CD4-positive, alpha-beta T cell treated with Interleukin-6 at 100 ng/mL for 8 hours (primary cell): ENCODE measurements at regions not wholly inside any gene's neighbourhood (a gene's known extent, or its start where the extent isn't known, plus 50 kb on each side); places are given as distances from the start of the nearest gene placed in this dataset.

ENCODE experiments used
- DNase-seq: peaks from one replicate; pipeline ENCODE4 v3.0.0-alpha.2; 2020; ENCODE audit warnings: mixed read lengths, low spot score

DNA sequence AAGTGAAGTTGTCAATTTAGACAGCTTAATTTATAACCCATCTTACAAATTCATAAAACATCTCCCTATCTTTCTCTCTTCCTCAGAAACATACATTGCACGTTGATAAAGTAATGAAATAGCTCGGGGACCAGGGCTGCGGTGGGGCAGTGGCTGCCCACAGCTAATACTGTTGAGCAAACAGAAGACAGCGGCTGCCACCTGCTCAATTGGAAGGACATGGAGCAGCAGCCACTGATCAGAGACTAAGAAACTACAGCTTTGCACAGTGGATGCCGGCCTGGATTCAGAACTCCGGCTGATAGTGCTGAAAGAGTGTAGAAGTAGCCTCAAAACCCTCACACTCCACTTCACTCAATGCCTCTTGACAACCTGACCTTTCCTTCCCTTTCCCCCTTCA is 157.9 kb upstream of the PDE10A start:
- DNase-seq, result no peak

GRCh38 chr6:165820407-165820806 is 157.4 kb upstream of the PDE10A start:
- no peak for DNase-seq

- no peak for DNase-seq
Measured at GRCh38 chr6:165819394-165819793, 156.4 kb upstream of the PDE10A start.

GRCh38 chr6:165818200-165818599 is 155.2 kb upstream of the PDE10A start:
- DNase-seq, result no peak

DNA sequence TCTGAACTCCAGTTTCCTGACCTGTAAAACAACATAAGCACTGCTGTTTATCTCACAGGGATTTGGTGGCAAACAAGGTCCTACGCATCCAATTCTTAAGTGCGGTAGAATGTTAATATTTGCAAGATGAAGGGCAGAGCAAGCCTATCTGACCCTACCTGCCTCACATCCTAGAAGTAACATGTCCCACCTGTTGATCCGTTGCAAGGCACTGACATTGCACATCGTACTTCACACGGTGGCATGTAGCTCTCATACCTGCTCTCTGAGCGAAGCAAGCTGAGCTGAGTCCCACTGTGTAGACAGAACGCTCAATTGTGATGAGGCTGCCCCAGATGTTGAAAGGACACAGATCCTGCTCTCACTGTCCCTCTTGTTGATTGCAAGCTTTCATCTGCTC is 154.7 kb upstream of the PDE10A start:
- no peak for DNase-seq

DNA sequence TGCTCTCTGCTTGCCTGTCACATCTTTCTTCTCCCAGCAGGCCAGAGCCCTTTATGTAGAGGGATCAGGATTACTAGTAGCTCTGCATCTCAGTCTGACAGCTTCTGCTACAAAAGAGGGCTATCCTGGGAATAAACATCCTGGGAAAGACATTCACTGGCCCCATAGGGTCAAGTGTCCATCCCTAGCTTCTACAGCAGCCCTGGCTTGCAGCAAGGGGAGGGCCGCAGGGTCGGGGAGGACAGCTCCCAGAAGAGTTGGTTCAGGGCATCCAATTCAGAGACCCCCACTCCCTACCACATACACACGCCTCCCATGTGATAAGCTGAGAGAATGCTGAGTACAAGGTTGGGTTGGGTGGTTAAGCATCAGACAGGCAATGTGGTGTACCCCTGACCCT is 154.1 kb upstream of the PDE10A start:
- no peak for DNase-seq

DNA sequence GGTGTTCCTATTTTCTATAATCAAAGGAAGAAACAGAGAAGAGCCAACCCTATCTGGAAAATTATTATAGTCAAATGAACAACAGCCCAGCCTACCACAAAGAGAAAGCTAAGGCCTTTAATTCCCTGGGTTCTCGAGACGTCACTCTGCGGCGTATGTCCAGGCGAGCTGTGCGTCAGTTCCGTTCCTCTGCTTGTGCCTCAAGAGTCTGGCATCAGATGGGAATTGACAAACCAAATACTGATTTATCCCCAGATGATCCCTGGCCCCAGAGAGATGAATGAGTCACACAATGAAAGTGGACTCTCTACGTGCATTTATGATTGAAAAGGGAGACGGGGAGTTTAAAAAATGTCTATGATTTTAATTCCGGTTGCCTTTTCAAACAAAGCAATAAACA is 151.6 kb upstream of the PDE10A start:
- no peak for DNase-seq

- DNase-seq, result no peak
Measured at GRCh38 chr6:165811512-165811911, 148.5 kb upstream of the PDE10A start.

- no peak for DNase-seq
Measured at GRCh38 chr6:165808021-165808420, 145.0 kb upstream of the PDE10A start.

DNA sequence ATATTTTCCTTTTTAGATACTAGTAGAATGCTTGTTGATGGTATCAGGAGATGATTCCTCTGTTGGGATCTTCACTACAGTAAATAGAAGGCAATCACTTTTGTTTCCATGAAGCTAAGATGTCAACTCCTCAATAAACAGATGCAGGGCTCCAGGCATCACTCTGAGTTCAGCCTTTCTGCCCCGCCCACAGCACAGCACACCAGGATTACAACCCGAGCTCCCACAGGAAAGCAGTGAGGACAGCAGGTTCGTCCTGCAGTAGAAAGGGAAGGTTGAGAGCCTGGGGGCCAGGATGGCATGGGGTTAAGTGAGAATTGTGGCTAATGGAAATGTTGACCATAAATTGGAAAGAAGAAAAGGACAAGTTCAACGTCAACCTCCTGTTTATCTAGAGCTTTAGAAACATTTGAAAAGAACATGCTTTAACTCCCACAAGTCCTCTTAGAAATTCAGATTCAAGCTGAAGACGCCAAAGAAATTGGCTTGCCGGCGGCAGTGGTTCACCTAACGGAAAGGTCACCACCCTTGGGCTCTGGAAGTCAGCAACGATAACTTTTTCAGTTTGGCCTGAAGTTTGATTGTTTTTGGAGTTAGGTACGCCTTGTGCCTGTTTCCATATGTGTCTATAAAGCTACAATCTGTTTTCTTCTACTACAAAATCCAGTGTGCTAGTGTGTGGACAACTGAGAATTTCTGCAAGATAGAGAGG is 144.4 kb upstream of the PDE10A start:
- no peak for DNase-seq

GRCh38 chr6:165806126-165806810 is 143.2 kb upstream of the PDE10A start:
- DNase-seq, result no peak

DNA sequence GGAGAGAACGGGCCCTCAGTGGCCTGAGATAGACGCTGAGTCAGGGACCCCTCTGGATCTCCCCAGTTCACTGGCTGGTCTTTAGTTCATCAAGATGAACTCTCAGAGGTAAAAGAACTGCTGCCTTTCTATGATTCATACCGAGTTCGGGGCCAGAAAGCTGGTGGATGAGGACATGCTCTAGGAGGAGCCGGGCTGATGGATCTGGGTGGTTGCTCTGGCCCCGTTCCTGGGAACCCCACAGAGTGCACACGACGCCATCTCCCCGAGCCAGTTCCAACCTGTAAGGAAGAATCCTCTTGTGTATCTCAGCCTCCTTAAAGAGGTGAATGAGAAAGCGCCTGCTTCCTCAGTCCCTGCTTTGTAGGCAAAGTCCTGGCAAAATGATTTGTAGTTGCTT is 142.6 kb upstream of the PDE10A start:
- DNase-seq, result no peak

- no peak for DNase-seq
Measured at GRCh38 chr6:165805067-165805555, 142.1 kb upstream of the PDE10A start.

DNA sequence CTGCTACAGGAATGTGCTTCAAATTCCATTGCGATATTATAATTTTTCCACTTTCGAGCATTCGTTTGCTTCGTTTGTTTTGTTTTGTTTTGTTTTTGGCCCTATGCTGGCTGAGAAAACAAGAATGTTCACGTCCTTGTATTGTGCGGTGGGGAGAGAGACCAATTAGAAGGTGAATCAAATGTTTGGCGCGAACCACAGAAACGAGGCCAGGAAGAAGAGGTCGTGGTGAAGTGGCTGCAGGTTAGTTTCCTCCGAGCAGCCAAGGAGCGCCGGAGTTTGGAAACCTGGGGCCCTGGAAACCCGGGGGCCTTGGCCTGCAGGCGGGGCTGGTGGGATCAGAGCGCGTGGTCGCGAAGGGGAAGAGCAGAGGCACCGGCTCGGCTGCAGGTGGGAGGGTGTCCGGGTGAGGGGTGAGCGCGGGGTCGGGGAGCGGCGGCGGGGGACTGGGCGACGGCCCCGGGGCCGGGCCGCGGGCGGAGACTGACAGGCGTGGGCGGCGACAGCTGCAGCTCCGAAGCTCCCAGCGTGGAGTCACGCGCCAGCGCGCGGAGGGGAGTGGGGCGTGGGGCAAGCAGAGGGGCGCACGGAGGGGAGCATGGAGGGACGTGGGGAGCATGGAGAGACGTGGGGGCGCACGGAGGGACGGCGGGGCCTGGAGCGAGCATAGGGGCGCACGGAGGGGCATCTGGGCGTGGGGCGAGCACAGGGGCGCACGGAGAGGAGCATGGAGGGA is 141.5 kb upstream of the PDE10A start:
- DNase-seq, result no peak

DNA sequence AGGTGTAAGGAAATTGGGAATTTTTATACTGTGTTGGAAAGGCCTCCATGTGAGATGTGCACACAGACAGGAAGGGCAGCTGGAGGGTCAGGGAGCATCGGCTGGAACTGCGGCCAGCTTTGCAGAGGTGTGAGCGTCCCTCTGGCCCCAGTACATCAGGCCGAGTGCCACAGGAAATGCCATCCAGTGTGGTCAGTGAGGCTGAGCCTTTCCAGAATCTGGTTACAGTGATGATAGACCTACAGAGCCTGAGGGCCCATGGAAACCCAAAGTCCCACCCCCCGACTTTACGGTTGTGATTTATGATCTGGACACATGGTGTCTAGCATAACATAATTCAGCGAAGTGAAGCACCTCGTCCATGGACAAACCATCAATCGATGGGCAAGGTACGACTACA is 137.3 kb upstream of the PDE10A start:
- no peak for DNase-seq

- DNase-seq, result no peak
Measured at GRCh38 chr6:165799391-165800153, 136.5 kb upstream of the PDE10A start.

GRCh38 chr6:165798991-165799390 is 135.9 kb upstream of the PDE10A start:
- DNase-seq, result no peak

GRCh38 chr6:165794179-165794601 is 131.1 kb upstream of the PDE10A start:
- no peak for DNase-seq

GRCh38 chr6:165793287-165793825 is 130.3 kb upstream of the PDE10A start:
- no peak for DNase-seq

- no peak for DNase-seq
Measured at GRCh38 chr6:165791876-165792437, 128.9 kb upstream of the PDE10A start.

DNA sequence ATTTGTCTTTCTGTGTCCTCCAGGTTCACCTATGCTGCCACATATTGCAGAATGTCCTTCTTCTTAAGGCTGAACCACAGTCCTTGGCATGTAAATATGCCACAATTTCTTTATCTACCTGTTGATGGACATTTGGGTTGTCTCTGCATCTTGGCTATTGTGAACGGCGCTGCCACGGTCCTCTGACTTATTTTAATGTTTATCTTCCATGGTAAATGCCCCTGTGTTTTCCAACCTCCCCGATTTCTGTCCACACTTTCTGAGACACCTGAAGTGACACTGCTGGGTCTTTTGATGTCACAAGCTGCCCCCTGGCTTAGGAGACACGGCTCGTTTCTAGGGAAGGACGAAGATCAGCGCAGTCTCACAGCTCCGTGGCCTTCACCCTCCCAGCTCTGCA is 128.3 kb upstream of the PDE10A start:
- no peak for DNase-seq

DNA sequence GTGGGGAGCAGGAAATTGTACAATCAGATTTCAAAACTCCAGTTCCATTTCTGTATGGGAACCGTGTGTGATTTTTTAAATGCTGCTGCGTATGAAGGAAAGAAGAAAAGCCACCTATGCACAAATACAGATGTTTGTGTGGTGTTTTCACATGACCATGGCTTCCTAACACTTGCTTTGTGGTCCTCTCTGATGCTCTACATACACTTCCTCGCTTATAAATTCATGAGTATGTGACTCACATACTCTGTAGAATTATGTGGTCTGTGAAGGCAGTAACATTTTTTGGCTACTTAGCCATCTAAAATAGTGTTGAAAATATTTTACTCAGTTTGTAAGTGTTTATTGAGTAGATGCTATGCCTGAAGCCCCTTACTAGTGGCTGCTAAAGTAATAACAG is 119.8 kb upstream of the PDE10A start:
- no peak for DNase-seq
